ENCODE measurements at regions not wholly inside any gene's neighbourhood (a gene's known extent, or its start where the extent isn't known, plus 50 kb on each side); places are given as distances from the start of the nearest gene placed in this dataset.

DNA sequence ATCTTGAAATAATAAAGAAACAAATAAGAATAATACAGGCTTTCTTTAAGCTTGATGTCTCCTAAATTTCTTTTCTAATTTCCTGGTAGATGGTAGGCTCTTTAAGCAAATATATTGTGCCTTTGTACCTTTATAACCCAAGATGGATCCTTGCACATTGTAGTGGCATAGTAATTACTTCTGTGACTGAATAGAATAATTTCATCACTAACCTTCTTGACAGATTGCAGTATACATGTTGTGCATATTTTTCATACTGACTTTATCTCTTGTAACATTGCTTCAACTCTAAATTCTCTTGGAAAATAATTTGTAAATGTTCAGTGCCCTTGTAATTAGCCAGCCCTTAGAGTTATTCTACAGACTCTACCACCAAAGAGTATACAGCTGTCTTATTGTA lies 1433.8 kb upstream of the GBE1 start:
- no peak for TF ChIP-seq RCOR1 (IDR thresholded peaks at IDR 0.05; ENCODE audit: low read depth, low read length)
- no peak for TF ChIP-seq MAZ (IDR thresholded peaks at IDR 0.05; ENCODE audit: borderline replicate concordance, low read depth, low read length)
- TF ChIP-seq, protein P1, sequence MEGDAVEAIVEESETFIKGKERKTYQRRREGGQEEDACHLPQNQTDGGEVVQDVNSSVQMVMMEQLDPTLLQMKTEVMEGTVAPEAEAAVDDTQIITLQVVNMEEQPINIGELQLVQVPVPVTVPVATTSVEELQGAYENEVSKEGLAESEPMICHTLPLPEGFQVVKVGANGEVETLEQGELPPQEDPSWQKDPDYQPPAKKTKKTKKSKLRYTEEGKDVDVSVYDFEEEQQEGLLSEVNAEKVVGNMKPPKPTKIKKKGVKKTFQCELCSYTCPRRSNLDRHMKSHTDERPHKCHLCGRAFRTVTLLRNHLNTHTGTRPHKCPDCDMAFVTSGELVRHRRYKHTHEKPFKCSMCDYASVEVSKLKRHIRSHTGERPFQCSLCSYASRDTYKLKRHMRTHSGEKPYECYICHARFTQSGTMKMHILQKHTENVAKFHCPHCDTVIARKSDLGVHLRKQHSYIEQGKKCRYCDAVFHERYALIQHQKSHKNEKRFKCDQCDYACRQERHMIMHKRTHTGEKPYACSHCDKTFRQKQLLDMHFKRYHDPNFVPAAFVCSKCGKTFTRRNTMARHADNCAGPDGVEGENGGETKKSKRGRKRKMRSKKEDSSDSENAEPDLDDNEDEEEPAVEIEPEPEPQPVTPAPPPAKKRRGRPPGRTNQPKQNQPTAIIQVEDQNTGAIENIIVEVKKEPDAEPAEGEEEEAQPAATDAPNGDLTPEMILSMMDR (IDR thresholded peaks at IDR 0.05), result no peak
- TF ChIP-seq CEBPB (IDR thresholded peaks at IDR 0.05), result no peak
- TF ChIP-seq, protein P2, sequence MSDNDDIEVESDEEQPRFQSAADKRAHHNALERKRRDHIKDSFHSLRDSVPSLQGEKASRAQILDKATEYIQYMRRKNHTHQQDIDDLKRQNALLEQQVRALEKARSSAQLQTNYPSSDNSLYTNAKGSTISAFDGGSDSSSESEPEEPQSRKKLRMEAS (IDR thresholded peaks at IDR 0.05), result no peak
- TF ChIP-seq RAD21 (conservative IDR thresholded peaks at IDR 0.05 in 1 of 2, IDR thresholded peaks at IDR 0.05 in 1 of 2), result no peak
- no peak for TF ChIP-seq POLR2AphosphoS2 (conservative IDR thresholded peaks at IDR 0.05; ENCODE audit: low read length)
- TF ChIP-seq CBX8 (IDR thresholded peaks at IDR 0.05), result no peak
- no peak for TF ChIP-seq ESRRA (IDR thresholded peaks at IDR 0.05; ENCODE audit: borderline replicate concordance, low read length)
